ENCODE measurements at regions not wholly inside any gene's neighbourhood (a gene's known extent, or its start where the extent isn't known, plus 50 kb on each side); places are given as distances from the start of the nearest gene placed in this dataset.
"Not testable (repeated sequence)": the region's sequence is repeated elsewhere in the genome, so short reads cannot be mapped to it uniquely, and the experiment has no call there.

DNA sequence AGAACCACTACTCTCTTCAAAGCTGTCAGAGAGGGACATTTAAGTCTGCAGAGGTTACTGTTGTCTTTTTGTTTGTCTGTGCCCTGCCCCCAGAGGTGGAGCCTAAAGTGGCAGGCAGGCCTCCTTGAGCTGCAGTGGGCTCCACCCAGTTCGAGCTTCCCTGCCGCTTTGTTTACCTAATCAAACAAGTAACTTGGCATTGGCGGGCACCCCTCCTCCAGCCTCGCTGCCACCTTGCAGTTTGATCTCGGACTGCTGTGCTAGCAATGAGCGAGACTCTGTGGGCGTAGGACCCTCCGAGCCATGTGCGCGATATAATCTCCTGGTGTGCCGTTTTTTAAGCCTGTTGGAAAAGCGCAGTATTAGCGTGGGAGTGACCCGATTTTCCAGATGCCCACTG, 920.7 kb downstream of the REEP3 start:
- DNase-seq (ENCODE audit: low spot score), result not testable (repeated sequence)

DNA sequence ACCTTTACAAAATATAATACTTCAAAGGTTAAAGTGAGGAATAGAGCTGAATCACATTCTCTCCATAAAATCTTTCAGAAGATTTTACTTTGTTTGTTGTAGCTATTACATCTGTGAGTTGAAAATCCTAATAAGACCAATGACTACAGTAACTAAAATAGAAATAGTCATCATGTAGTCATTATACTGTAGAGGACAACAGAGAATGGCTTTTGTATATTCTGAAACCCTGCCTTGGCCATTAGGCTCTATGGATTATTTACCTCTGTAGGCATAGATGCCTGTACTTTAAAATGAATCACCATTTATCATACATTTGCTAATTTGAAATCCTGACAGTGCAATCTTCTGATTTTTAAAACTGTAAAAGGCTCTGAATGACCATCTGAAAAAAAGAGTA, 923.0 kb downstream of the REEP3 start:
- no peak for DNase-seq (ENCODE audit: low spot score)

DNA sequence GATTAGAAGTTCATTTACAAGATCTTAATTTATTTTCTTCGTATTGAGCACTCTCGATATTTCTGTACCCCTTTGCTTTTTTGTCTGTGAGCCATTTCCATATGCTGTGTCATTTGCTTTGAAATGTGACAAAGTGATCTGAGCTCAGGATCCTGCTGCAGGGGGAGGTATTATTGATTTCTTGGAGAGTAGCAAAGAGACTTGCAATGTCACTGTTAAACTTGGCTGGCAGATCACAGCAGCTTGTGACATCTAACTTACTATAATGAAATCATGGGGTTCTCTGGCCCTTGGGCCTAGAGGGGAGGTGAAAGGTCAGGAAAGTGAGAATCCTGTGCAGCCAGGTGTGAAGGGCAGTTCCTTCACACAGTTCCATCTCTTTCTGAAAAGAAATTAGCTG, 923.4 kb downstream of the REEP3 start:
- no peak for DNase-seq (ENCODE audit: low spot score)

DNA sequence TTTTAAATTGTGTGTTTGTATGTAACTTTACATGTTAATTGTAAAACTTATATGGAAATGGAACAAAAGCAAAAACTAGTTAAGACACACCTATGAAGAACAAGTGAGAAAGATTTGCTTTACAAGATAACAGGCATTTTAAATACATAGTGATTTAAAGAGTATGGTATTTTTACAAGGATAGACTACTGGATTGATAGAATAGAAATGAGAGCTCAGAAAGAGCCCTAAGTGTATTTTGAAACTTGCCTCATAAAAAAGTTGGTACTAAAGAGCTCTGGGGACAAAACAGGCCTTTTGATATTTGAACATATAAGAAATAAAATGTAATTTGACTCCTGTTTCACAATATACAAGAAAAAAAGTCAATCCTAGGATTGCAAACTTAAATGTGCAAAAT, 928.4 kb downstream of the REEP3 start:
- no peak for DNase-seq (ENCODE audit: low spot score)

DNA sequence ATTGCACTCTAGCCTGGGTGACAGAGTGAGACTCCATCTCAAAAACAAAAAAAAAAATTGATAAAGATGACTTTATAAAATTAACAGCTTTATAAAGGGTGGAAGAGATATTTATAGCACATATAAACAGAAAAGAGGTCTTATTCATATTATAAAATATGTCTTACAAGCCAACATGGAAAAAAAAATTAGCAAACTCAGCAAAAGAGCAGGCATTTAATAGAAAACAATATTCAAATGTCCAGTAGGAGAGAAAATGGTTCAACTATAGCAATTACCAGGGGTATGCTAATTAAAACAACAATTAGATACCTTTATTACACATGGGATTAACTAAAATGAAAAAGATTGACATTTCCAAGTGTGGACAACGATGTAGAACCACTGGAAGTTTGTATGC, 929.1 kb downstream of the REEP3 start:
- no peak for DNase-seq (ENCODE audit: low spot score)

DNA sequence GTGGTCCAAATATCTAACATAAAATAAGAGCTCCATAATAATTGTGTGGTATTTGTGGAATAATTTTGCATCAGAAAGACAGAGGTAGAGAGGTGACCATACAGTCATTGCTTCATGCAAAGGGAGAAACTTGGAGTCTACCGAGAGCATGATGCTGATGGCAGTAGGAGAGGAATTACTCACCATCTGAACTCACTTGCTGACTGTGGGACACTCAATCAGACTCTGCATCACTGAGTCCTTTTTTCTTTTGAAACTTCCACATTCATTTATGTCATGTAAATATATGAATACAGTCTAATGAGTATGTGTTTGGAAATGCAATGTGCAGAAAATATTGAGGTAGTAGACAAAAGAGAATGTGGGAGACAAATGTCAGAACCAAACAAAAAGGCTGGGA, 933.8 kb downstream of the REEP3 start:
- DNase-seq (ENCODE audit: low spot score), result no peak

DNA sequence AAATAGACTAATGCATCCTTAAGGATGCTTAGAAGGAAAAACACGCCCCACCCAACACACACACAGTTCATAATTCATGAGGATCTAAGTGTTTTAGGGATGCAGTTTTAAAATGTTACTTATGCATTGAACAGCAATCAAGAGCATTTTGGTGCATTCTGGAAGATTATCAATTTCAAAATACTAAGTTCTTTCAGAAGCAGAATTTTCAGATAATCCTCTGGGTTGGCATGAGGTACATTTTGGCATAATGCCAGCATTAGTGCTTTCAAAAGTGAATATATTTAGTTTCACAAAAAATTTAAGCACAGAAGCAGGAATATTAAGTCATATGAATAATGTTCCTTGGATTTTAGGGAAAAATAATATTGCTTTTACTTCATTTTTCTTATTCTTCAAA, 937.1 kb downstream of the REEP3 start:
- no peak for DNase-seq (ENCODE audit: low spot score)

DNA sequence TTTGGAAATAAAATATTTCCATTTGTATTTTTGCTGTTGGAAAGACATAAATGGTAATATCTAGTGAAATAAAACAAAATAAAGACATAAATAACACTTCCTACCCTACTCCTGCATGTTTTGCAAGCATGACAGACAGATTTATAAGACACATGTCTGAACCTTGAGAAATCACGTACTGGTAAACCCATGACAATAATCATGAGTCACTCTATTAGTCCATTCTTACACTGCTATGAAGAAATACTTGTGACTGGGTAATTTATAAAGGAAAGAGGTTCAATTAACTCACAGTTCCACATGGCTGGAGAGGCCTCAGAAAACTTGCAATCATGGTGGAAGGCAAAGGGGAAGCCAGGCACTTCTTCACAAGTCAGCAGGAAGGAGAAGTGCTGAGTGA, 942.2 kb downstream of the REEP3 start:
- no peak for DNase-seq (ENCODE audit: low spot score)

DNA sequence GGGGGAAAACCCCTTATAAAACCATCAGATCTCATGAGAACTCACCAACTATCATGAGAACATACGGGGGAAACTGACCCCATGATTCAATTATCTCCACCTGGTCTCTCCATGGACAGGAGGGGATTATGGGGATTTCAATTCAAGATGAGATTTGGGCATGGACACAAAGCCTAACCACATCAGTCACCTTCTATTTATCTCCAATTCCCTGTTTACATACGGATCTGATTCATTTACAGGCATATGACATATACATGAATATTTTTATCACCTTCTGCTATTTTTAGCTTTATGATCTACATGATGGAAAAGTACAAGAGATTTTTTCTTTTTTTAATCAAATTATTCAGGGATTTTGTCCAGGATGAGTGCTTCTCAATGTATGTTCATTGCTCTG, 944.5 kb downstream of the REEP3 start:
- no peak for DNase-seq (ENCODE audit: low spot score)

DNA sequence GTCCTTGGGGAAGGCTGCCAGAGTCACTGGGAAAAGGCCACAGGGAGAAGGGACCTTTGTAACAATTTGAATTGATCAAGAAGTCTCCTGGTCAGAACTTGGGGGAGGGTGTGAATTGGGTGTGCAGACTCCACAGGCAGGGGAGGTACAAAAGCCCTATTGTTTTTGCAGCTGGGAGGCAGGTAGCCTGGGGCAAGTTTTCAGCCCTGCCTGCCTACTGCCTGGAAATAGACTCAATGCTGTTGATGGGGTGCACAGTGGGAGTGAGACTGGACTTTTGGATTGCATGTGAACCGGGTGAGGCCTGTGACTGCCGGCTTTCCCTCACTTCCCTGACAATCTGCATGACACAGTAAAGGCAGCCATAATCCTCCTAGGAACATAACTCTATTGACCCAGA, 947.0 kb downstream of the REEP3 start:
- no peak for DNase-seq (ENCODE audit: low spot score)

DNA sequence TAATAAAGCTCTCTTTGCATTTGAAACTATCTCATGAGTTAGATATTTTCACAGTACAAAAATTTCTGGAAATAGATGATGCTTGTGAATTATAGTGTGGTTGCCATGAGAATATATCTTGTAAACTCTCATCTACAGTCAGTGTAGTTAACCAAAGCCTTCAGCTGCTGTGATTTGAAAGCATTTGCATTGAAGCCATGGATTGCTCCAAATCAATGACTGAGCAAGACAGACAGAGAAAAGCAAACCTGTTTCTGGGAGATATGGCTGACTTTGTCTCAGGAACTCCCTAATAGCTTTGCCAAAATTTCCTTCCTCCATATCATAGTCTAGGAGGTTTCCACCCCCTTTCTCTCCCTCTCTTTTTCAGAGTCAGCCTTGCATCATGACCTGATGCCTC, 955.3 kb downstream of the REEP3 start:
- no peak for DNase-seq (ENCODE audit: low spot score)

DNA sequence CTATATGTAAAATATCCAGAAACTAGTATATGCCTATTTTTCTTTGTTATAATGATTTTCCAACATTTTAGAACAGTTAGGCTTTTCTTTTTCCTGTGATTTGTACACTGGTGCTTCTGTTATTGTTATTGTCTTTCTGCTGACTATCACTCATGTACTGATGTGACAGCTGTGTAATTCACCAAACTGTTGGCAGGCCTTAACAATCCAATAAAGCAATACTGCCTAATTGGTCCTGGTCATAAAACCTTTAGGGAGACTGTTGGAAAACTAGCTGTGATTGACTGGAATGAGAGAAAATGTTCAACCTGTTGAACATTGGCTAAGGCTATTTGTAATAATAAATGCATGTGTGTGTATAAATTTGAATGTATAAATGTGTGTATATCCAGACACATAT, 956.6 kb downstream of the REEP3 start:
- DNase-seq (ENCODE audit: low spot score), result no peak

DNA sequence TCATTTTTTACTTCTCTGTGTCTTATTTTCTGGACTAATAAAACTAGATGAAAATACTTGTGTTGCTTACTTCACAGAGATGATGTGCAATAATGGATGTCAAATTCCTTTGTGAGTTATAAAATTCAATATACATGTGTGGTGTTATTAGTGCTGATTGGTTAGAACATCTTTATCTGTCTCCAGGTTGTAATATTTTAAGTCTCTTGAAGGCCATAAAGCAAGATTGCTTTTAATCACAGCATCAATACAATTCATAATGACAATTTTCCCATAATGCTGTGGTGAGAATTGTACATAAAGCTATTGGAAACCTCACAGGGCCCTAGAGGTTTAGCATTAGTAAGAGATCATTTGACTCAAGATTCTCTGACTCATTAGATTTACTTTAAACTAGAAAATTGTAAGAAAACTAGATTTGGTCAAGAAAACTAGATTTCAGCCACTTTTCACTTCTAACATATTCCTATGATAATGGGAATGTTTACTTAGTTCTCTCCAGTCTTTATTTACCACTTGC, 963.7 kb downstream of the REEP3 start:
- no peak for DNase-seq (ENCODE audit: low spot score)

DNA sequence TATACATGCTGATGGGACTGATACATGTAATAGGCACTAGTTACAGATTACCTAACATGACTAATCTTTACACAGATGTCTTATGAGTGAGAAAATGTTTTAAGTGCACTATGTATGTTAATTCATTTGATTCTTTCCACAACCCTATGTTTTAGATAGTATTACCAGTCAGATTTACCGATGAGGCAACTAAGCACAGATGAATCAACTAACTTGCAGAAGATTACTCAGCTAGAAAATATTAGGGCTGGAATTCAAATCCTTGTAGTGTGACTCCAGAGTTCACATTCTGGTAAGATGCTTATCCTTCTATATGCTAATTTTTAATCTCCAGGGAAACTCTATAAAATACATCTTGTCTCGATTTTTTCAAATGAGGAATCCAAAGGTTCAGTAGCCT, 964.9 kb downstream of the REEP3 start:
- DNase-seq (ENCODE audit: low spot score), result no peak

DNA sequence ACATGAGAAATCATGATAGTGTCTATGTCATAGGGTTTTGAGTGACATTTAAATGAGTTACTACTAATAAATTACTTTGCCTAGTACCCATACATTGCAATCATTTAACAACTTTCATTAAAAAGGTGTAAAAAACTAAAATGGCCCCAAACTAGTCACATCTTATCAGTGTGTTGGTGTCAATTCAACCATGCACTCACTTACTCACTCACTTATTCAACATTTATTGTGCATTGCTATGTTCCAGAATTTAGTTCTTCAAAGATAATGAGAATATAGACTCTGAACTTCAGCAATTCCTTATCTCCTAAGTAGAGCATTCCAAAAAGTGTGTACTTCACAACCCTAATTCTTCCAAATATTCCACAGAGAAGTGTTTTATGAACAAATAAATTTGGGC, 965.7 kb downstream of the REEP3 start:
- DNase-seq (ENCODE audit: low spot score), result no peak

DNA sequence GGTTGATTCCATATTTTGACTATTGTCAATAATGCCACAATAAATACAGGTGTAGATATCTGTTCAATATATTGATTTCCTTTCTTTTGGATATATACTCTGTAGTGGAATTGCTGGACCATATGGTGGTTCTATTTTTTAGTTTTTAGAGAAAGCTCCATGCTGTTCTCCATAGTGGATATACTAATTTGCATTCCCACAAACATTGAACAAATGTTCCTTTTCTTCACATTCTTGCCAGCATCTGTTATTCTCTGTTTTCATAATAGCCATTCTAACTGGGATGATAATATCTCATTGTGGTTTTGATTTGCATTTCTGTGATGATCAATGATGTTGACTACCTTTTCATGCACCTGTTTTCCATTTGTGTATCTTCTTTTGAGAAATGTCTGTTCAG, 973.7 kb downstream of the REEP3 start:
- DNase-seq (ENCODE audit: low spot score), result no peak

DNA sequence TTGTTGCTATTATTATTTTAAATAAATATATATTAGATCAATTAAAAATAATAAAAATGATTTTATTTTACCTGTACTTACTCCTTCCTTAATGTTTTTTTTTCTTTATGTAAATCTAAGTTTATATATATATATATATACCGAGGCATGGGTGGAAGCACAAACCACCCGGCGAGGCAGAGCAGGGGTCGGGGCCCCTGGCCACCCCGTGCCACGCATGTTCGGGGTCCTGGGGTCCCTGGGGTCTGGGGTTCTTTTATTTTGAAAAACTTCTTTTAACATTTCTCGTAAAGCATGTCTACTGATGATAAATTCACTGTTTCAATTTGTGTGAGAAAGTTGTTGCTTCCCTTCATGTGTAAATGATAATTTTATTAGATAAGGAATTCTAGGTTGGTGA, 976.1 kb downstream of the REEP3 start:
- DNase-seq (ENCODE audit: low spot score), result no peak

DNA sequence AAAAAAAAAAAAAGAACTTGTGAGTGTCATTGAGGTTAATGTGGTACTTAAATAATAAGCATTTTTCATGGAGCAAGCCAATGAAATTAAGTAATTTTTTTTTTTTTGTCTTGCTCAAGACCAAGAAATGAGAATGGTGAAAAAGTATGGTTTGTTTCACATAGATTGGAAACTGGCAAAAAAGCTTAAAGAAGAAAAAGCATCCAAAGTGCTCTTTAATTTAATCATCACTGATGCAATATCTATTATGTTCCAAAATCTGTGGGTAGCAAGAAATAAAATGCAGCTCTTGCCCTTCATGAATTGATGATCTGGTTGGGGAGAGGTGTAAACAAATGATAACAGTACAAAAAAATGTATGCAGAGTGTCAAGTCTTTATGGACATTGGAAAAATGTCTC, 980.6 kb downstream of the REEP3 start:
- no peak for DNase-seq (ENCODE audit: low spot score)

DNA sequence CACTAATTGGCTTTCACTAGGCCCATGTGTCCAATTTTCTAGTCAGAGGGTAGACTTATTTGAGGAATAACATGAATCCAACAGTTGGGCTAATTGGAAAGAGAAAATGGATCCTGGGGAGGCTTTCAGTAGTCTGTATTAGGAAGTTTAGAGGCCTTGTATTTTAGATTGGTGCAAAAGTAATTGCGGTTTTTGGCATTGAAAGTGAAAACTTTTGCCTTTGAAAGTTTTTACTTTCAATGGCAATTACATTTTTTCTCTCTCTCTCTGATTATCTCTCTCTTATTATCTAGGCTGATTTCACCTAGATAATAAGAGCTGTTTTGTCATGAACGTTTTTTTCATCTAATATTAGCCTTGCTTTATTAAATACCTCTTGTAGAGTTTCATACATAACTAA, 981.7 kb downstream of the REEP3 start:
- no peak for DNase-seq (ENCODE audit: low spot score)

DNA sequence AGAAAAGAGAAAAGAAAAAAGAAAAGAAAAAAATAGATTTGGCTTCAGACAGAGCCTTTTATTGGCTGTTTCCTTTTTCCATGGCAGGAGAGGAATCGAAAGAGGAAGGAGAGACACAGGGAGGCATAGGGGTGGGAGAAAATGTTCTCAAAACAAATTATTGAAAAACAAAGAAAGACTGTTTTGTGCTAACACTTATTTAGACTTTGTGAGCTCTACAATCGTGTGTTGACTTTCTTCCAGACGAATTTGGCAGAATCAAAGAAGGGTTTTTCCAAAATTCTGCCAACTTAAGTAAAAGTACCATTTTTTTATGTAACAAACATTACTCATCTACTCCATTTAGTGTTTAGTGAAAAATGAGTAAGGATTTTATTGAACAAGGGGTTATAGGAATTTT, 982.2 kb downstream of the REEP3 start:
- no peak for DNase-seq (ENCODE audit: low spot score)

DNA sequence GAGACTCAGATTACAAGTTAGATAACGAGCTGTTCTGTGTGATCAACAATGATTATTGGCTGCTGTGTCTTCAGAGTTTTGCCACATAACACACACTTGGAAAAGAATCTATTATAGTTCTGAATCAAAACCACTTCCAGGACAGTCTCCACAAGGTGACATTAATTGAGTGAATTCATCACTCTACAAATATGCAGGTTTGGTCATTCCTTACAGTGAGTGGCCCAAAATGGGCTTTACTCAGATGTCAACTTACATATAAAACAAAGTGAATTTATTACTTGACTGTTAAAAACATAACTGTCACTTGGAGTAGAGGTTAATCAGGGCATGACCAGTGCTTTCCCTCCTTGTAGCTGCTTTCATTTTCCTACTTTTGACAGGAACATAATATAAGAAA, 984.3 kb downstream of the REEP3 start:
- no peak for DNase-seq (ENCODE audit: low spot score)

DNA sequence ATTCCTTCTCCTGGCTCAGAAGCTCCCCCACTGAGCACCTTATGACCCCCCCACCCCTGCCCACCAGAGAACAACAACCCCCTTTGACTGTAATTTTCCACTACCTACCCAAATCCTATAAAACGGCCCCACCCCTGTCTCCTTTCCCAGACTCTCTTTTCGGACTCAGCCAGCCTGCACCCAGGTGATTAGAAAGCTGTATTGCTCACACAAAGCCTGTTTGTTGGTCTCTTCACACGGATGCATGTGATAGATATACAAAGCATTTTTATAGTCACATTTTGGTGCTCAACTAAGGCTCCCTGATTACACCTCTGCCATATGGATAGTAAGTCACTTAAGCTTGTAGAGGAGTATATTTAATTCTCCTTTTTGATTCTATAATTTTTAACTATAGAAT, 985.8 kb downstream of the REEP3 start:
- no peak for DNase-seq (ENCODE audit: low spot score)

DNA sequence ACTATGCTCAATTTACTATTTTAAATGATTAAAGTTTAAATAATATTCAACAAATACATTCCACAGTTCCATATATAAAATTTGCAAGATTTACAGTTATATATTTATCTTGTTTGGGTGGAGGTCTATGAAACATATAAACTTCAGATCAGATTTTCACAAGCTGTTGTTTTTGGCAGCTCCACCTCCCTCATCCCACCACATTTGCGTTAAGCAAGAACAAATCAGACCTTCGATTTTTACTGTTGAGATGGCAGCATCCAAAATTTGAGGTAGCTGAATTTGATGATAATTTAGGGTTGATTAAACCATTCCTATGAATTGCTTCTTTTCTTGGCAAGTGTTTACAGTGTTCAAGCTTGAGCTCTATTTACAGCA, 986.4 kb downstream of the REEP3 start:
- no peak for DNase-seq (ENCODE audit: low spot score)

DNA sequence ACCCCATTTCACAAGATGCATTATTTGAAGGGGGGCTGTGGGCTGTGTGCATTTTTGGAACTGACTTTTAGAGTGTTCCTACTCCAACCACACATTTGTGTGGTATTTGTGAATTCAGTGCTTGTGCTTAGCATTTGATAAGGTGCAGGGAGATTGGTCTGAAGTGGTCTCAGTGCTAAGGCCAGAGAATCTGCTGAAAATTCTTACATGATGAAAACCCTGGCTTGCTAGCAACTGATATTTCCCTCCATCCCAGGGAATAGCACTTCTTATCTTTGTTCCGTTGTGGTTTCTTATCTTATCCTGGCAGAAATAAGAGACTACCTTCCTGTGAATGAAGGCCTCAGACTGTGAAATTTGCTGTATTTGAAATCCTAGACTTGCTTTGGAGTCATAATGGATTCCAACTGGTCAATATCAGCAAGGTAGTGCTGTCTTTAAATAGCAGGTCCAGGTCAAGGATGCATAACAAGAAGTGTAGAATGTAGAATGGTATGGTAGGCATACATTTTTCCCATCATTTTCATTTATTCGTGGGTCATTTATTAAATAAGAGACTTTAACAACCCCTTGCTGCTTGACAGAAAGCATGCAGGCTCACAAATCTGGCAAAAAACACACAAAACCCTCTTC, 986.9 kb downstream of the REEP3 start:
- no peak for DNase-seq (ENCODE audit: low spot score)
